GM13977 (cell line): ENCODE measurements at regions not wholly inside any gene's neighbourhood (a gene's known extent, or its start where the extent isn't known, plus 50 kb on each side); places are given as distances from the start of the nearest gene placed in this dataset.

Experiments
- DNase-seq: peaks from one replicate; pipeline ENCODE4 v3.0.0; 2012; ENCODE audit warnings: low spot score
- in situ Hi-C: fragments of 300-500 bp; cut with MboI; formaldehyde crosslinking; loops from one replicate; pipeline ENCODE4 v1.12.0; 2022; ENCODE audit warnings: low sequenced_read_pairs, low pct_unique_long_range_greater_than_20kb, mixed read lengths, inconsistent platforms; ENCODE audit not compliant: unreplicated experiment
- TF ChIP-seq, protein P1 (sequence below): IDR thresholded peaks from 2 replicates; pipeline ENCODE4 v1.5.1; 2012; ENCODE audit warnings: mild to moderate bottlenecking, control low read depth; ENCODE audit not compliant: insufficient read depth; ENCODE audit errors: extremely low read depth, missing control alignments

- TF ChIP-seq, protein P1, sequence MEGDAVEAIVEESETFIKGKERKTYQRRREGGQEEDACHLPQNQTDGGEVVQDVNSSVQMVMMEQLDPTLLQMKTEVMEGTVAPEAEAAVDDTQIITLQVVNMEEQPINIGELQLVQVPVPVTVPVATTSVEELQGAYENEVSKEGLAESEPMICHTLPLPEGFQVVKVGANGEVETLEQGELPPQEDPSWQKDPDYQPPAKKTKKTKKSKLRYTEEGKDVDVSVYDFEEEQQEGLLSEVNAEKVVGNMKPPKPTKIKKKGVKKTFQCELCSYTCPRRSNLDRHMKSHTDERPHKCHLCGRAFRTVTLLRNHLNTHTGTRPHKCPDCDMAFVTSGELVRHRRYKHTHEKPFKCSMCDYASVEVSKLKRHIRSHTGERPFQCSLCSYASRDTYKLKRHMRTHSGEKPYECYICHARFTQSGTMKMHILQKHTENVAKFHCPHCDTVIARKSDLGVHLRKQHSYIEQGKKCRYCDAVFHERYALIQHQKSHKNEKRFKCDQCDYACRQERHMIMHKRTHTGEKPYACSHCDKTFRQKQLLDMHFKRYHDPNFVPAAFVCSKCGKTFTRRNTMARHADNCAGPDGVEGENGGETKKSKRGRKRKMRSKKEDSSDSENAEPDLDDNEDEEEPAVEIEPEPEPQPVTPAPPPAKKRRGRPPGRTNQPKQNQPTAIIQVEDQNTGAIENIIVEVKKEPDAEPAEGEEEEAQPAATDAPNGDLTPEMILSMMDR = no peak
- no peak for DNase-seq
- in situ Hi-C loops = no loop called here
Observed at GRCh38 chr19:28981518-28981917, 231.4 kb downstream of the UQCRFS1 start.

- TF ChIP-seq, protein P1 = no peak
- DNase-seq = no peak
- in situ Hi-C loops = no loop called here
Observed at GRCh38 chr19:28980236-28980868, 232.6 kb downstream of the UQCRFS1 start.

DNA sequence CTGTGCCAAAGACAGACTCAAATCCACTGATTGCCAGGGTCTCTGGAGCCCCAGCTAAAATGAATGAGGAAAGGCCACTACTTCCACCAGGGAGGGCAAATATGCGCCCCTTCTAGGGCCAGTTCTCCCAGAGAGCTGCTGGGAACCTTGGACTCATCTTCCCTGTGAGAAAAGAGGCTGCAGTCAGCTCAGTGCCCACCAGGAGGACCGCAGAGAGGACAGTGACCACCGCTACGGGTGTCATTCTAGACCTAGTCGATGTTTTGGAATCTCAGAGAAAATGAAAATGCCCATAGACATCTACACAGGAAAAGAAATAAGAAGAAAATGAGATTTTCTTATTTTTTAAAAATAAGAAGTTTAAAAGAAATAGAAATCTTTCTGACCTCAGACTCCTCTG is 235.1 kb downstream of the UQCRFS1 start:
- in situ Hi-C loops = no loop called here
- DNase-seq = no peak
- TF ChIP-seq, protein P1 = no peak

GRCh38 chr19:28972058-28972852 is 240.7 kb downstream of the UQCRFS1 start:
- in situ Hi-C loops = no loop called here
- TF ChIP-seq, protein P1 = no peak
- no peak for DNase-seq

DNA sequence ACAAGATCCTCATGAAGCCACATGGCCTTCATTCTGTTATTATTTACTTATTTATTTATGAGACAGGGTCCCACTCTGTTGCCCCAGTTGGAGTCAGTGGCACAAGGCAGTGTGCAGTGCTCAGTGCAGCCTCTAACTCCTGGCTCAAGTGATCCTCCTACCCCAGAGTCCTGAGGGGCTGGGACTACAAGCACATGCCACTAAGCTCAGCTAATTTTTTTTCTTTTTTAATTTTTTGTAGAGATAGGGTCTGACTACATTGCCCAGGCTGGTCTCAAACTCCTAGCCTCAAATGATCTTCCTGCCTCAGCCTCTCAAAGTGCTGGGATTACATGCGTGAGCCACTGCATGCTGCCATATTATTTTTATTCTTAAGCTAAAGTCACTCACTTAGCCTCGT is 241.4 kb downstream of the UQCRFS1 start:
- in situ Hi-C loops = no loop called here
- no peak for DNase-seq
- TF ChIP-seq, protein P1 = no peak

- no peak for DNase-seq
- in situ Hi-C loops = no loop called here
- TF ChIP-seq, protein P1 = no peak
Observed at GRCh38 chr19:28971049-28971448, 241.9 kb downstream of the UQCRFS1 start.
